Uterus (tissue), 2 donors: ENCODE measurements at regions not wholly inside any gene's neighbourhood (a gene's known extent, or its start where the extent isn't known, plus 50 kb on each side); places are given as distances from the start of the nearest gene placed in this dataset.

ENCODE experiments used
- POLR2A ChIP-seq, 2 donors: fragments of 450-650 bp; IDR thresholded peaks; one replicate each; pipeline ENCODE4 v1.6.1; 2016; ENCODE audit warnings: antibody characterized with exemption in 2 of 2, mild to moderate bottlenecking in 1 of 2, moderate library complexity in 1 of 2
- TF ChIP-seq, protein P1 (sequence below), 4 experiments: fragments of 200-600 bp in 2 of 4; fragments of 450-650 bp in 2 of 4; sonication (generic) in 2 of 4; IDR thresholded peaks; one replicate each; pipeline ENCODE4 v1.5.1; 2016 to 2019; ENCODE audit warnings: antibody characterized with exemption in 4 of 4, mild to moderate bottlenecking in 2 of 4, moderate library complexity in 1 of 4

DNA sequence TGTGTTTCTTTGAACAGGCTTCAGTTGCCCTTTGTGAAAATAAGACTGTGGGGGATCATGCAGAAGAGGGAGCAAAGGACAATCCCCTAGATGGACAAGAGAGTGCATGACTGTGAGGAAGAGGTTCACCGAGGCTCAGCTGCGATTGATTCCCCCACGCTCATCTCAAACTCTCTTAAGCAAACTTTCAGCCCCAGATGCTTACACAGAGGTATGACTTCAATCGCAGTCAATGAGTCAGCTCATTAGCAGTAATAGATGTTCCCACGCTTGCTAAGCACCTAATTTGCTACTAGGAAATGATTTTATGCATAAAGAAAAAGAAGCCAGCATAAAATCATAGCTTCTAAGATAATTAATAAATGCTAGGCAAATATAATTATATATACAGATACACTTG is 2256.1 kb upstream of the AGA start:
- TF ChIP-seq, protein P1, sequence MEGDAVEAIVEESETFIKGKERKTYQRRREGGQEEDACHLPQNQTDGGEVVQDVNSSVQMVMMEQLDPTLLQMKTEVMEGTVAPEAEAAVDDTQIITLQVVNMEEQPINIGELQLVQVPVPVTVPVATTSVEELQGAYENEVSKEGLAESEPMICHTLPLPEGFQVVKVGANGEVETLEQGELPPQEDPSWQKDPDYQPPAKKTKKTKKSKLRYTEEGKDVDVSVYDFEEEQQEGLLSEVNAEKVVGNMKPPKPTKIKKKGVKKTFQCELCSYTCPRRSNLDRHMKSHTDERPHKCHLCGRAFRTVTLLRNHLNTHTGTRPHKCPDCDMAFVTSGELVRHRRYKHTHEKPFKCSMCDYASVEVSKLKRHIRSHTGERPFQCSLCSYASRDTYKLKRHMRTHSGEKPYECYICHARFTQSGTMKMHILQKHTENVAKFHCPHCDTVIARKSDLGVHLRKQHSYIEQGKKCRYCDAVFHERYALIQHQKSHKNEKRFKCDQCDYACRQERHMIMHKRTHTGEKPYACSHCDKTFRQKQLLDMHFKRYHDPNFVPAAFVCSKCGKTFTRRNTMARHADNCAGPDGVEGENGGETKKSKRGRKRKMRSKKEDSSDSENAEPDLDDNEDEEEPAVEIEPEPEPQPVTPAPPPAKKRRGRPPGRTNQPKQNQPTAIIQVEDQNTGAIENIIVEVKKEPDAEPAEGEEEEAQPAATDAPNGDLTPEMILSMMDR (IDR thresholded peaks at IDR 0.05), result no peak
- TF ChIP-seq POLR2A (IDR thresholded peaks at IDR 0.05), result no peak
